Thyroid gland (tissue), 4 donors: ENCODE measurements at regions not wholly inside any gene's neighbourhood (a gene's known extent, or its start where the extent isn't known, plus 50 kb on each side); places are given as distances from the start of the nearest gene placed in this dataset.

Experiments
- POLR2A ChIP-seq, 2 donors: fragments of 450-650 bp; IDR thresholded peaks; one replicate each; pipeline ENCODE4 v1.6.1; 2017; ENCODE audit warnings: antibody characterized with exemption in 2 of 2, mild to moderate bottlenecking in 2 of 2, moderate library complexity in 1 of 2
- TF ChIP-seq, protein P1 (sequence below), 6 experiments: fragments of 200-600 bp in 3 of 6; fragments of 450-650 bp in 3 of 6; sonication (generic) in 3 of 6; IDR thresholded peaks; one replicate each; pipeline ENCODE4 v1.5.1; 2016 to 2019; ENCODE audit warnings: antibody characterized with exemption in 6 of 6, mild to moderate bottlenecking in 2 of 6, inconsistent platforms in 1 of 6, moderate library complexity in 1 of 6

DNA sequence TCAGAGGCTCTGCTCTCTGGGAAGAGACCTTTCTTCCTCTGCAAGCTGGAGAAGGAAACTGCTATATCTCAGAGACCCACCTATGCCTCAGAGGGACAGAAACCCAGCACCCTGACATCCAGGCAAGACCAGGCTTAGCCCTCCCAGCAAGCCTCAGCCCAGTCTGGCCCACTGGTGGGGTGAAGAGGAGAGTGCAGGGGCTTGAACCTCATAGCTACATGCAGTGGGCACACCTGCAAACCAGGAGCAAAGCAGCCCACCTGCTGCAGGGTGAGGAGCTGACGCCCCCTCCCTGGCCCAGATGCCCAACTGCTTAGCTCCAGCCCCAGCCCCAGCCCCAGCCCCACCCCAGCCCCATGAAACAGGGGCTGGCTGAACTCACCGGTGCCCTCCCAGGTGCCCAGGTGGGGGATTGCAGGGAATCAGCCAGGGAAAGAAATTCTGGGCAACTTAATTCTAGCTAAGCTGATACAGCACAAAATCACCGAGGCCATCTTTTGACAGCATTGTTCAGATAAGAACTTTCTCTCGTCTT is 246.8 kb downstream of the BUD13 start:
- TF ChIP-seq, protein P1, sequence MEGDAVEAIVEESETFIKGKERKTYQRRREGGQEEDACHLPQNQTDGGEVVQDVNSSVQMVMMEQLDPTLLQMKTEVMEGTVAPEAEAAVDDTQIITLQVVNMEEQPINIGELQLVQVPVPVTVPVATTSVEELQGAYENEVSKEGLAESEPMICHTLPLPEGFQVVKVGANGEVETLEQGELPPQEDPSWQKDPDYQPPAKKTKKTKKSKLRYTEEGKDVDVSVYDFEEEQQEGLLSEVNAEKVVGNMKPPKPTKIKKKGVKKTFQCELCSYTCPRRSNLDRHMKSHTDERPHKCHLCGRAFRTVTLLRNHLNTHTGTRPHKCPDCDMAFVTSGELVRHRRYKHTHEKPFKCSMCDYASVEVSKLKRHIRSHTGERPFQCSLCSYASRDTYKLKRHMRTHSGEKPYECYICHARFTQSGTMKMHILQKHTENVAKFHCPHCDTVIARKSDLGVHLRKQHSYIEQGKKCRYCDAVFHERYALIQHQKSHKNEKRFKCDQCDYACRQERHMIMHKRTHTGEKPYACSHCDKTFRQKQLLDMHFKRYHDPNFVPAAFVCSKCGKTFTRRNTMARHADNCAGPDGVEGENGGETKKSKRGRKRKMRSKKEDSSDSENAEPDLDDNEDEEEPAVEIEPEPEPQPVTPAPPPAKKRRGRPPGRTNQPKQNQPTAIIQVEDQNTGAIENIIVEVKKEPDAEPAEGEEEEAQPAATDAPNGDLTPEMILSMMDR (IDR thresholded peaks at IDR 0.05): no peak
- TF ChIP-seq POLR2A (IDR thresholded peaks at IDR 0.05): no peak
